CD1c-positive myeloid dendritic cell (primary cell): ENCODE measurements at regions not wholly inside any gene's neighbourhood (a gene's known extent, or its start where the extent isn't known, plus 50 kb on each side); places are given as distances from the start of the nearest gene placed in this dataset.
"Not testable (repeated sequence)": the region's sequence is repeated elsewhere in the genome, so short reads cannot be mapped to it uniquely, and the experiment has no call there.

Source experiments
- DNase-seq: peaks from one replicate; pipeline ENCODE4 v3.0.0-alpha.2; 2016; ENCODE audit errors: extremely low spot score

- no peak for DNase-seq
Measured at GRCh38 chr10:42883993-42884983, 101.7 kb downstream of the BMS1 start.

GRCh38 chr10:42885491-42886270 lies 103.1 kb downstream of the BMS1 start:
- no peak for DNase-seq

- DNase-seq: no peak
Measured at GRCh38 chr10:42887734-42888503, 105.3 kb downstream of the BMS1 start.

GRCh38 chr10:42888504-42889095 lies 106.0 kb downstream of the BMS1 start:
- DNase-seq: no peak

GRCh38 chr10:42896735-42897134 lies 114.1 kb downstream of the BMS1 start:
- DNase-seq: no peak

- DNase-seq: no peak
Measured at GRCh38 chr10:42898037-42898960, 115.7 kb downstream of the BMS1 start.

GRCh38 chr10:42899036-42899435 lies 116.4 kb downstream of the BMS1 start:
- DNase-seq: no peak

GRCh38 chr10:42900346-42900745 lies 117.8 kb downstream of the BMS1 start:
- DNase-seq: not testable (repeated sequence)

- no peak for DNase-seq
Measured at GRCh38 chr10:42911359-42911758, 128.8 kb downstream of the BMS1 start.

GRCh38 chr10:42916974-42917373 lies 134.4 kb downstream of the BMS1 start:
- DNase-seq: no peak

- DNase-seq: no peak
Measured at GRCh38 chr10:42917821-42918220, 135.2 kb downstream of the BMS1 start.

- DNase-seq: no peak
Measured at GRCh38 chr10:42921951-42922350, 139.4 kb downstream of the BMS1 start.

- no peak for DNase-seq
Measured at GRCh38 chr10:42924484-42924883, 141.9 kb downstream of the BMS1 start.

GRCh38 chr10:42926843-42927242 lies 144.2 kb downstream of the BMS1 start:
- no peak for DNase-seq

GRCh38 chr10:42928064-42928463 lies 145.5 kb downstream of the BMS1 start:
- no peak for DNase-seq

GRCh38 chr10:42929236-42929635 lies 146.6 kb downstream of the BMS1 start:
- no peak for DNase-seq

- DNase-seq: no peak
Measured at GRCh38 chr10:42929993-42930392, 146.9 kb upstream of the RET start.

- DNase-seq: no peak
Measured at GRCh38 chr10:42930516-42931192, 146.2 kb upstream of the RET start.

GRCh38 chr10:42932116-42932515 lies 144.8 kb upstream of the RET start:
- no peak for DNase-seq
